ENCODE measurements at regions not wholly inside any gene's neighbourhood (a gene's known extent, or its start where the extent isn't known, plus 50 kb on each side); places are given as distances from the start of the nearest gene placed in this dataset.
"Not testable (repeated sequence)": the region's sequence is repeated elsewhere in the genome, so short reads cannot be mapped to it uniquely, and the experiment has no call there.

- DNase-seq (ENCODE audit: low spot score): no peak
Measured at GRCh38 chr12:94862421-94862820, 141.1 kb downstream of the NDUFA12 start.

- no peak for DNase-seq (ENCODE audit: low spot score)
Measured at GRCh38 chr12:94856324-94856723, 147.2 kb downstream of the NDUFA12 start.

GRCh38 chr12:94855853-94856252, 147.6 kb downstream of the NDUFA12 start:
- no peak for DNase-seq (ENCODE audit: low spot score)

GRCh38 chr12:94851396-94852028, 152.0 kb downstream of the NDUFA12 start:
- DNase-seq (ENCODE audit: low spot score): no peak

GRCh38 chr12:94849411-94849976, 154.0 kb downstream of the NDUFA12 start:
- DNase-seq (ENCODE audit: low spot score): no peak

- no peak for DNase-seq (ENCODE audit: low spot score)
Measured at GRCh38 chr12:94848966-94849365, 154.5 kb downstream of the NDUFA12 start.

GRCh38 chr12:94845110-94845509, 158.4 kb downstream of the NDUFA12 start:
- no peak for DNase-seq (ENCODE audit: low spot score)

- no peak for DNase-seq (ENCODE audit: low spot score)
Measured at GRCh38 chr12:94844452-94844851, 159.0 kb downstream of the NDUFA12 start.

GRCh38 chr12:94841904-94842610, 161.4 kb downstream of the NDUFA12 start:
- DNase-seq (ENCODE audit: low spot score): no peak

- DNase-seq (ENCODE audit: low spot score): no peak
Measured at GRCh38 chr12:94841177-94841576, 162.3 kb downstream of the NDUFA12 start.

GRCh38 chr12:94839347-94839746, 164.2 kb downstream of the NDUFA12 start:
- DNase-seq (ENCODE audit: low spot score): no peak

- not testable (repeated sequence) for DNase-seq (ENCODE audit: low spot score)
Measured at GRCh38 chr12:94836952-94837670, 166.4 kb downstream of the NDUFA12 start.

GRCh38 chr12:94834036-94834625, 169.4 kb downstream of the NDUFA12 start:
- no peak for DNase-seq (ENCODE audit: low spot score)

GRCh38 chr12:94832780-94833681, 170.5 kb downstream of the NDUFA12 start:
- peak; percentile 48 for DNase-seq (ENCODE audit: low spot score)

GRCh38 chr12:94832105-94832504, 171.4 kb downstream of the NDUFA12 start:
- no peak for DNase-seq (ENCODE audit: low spot score)

GRCh38 chr12:94831081-94831751, 172.3 kb downstream of the NDUFA12 start:
- DNase-seq (ENCODE audit: low spot score): no peak

- DNase-seq (ENCODE audit: low spot score): no peak
Measured at GRCh38 chr12:94829552-94829951, 173.9 kb downstream of the NDUFA12 start.

GRCh38 chr12:94819011-94819410, 168.7 kb upstream of the TMCC3 start:
- no peak for DNase-seq (ENCODE audit: low spot score)

GRCh38 chr12:94817695-94818075, 167.3 kb upstream of the TMCC3 start:
- DNase-seq (ENCODE audit: low spot score): no peak

GRCh38 chr12:94817201-94817600, 166.8 kb upstream of the TMCC3 start:
- not testable (repeated sequence) for DNase-seq (ENCODE audit: low spot score)

GRCh38 chr12:94816746-94817145, 166.4 kb upstream of the TMCC3 start:
- DNase-seq (ENCODE audit: low spot score): not testable (repeated sequence)

All from D341Med (cell line).